ENCODE measurements at regions not wholly inside any gene's neighbourhood (a gene's known extent, or its start where the extent isn't known, plus 50 kb on each side); places are given as distances from the start of the nearest gene placed in this dataset.
A peak's percentile ranks its signal among the peaks of the same experiment; 100 is the strongest.

GRCh38 chr7:68258609-68259008, 1262.0 kb downstream of the TYW1 start:
- H3K9ac ChIP-seq = no peak overlapping the region
- no peaks in the 10 kb centered on the region for H3K9me3 ChIP-seq (ENCODE audit: control insufficient read depth, low read length)
- H2AFZ ChIP-seq = no peak overlapping the region
- H3K4me2 ChIP-seq (ENCODE audit: low read length) = peak overlapping the region; percentile 17
- H3K27ac ChIP-seq = no peak overlapping the region
- no peaks in the 10 kb centered on the region for H3K36me3 ChIP-seq (ENCODE audit: control insufficient read depth, insufficient read depth, low read length)
- no peaks in the 10 kb centered on the region for H3K27me3 ChIP-seq (ENCODE audit: control insufficient read depth, insufficient read depth, low read length)
- no peaks in the 10 kb centered on the region for H3K4me1 ChIP-seq
- no peak for TF ChIP-seq CTCF (IDR thresholded peaks at IDR 0.05)
- no peaks in the 10 kb centered on the region for H3K79me2 ChIP-seq
- H3K4me3 ChIP-seq (ENCODE audit: low read depth, low read length) = no peak overlapping the region

- no peaks in the 10 kb centered on the region for H3K79me2 ChIP-seq
- TF ChIP-seq CTCF (IDR thresholded peaks at IDR 0.05) = no peak
- no peaks in the 10 kb centered on the region for H3K27me3 ChIP-seq (ENCODE audit: control insufficient read depth, insufficient read depth, low read length)
- no peak overlapping the region for H3K9ac ChIP-seq
- no peaks in the 10 kb centered on the region for H3K9me3 ChIP-seq (ENCODE audit: control insufficient read depth, low read length)
- H3K36me3 ChIP-seq (ENCODE audit: control insufficient read depth, insufficient read depth, low read length) = no peaks in the 10 kb centered on the region
- no peaks in the 10 kb centered on the region for H3K4me1 ChIP-seq
- no peak overlapping the region for H3K27ac ChIP-seq
- no peak overlapping the region for H2AFZ ChIP-seq
- H3K4me3 ChIP-seq (ENCODE audit: low read depth, low read length) = no peak overlapping the region
- H3K4me2 ChIP-seq (ENCODE audit: low read length) = no peak overlapping the region
These were observed 1268.6 kb downstream of the TYW1 start for GRCh38 chr7:68265258-68265657.

GRCh38 chr7:68266004-68266579, 1269.5 kb downstream of the TYW1 start:
- no peak overlapping the region for H3K4me2 ChIP-seq (ENCODE audit: low read length)
- no peaks in the 10 kb centered on the region for H3K79me2 ChIP-seq
- no peak overlapping the region for H3K4me3 ChIP-seq (ENCODE audit: low read depth, low read length)
- H3K4me1 ChIP-seq = no peaks in the 10 kb centered on the region
- no peak overlapping the region for H2AFZ ChIP-seq
- no peak for TF ChIP-seq CTCF (IDR thresholded peaks at IDR 0.05)
- no peak overlapping the region for H3K9ac ChIP-seq
- H3K36me3 ChIP-seq (ENCODE audit: control insufficient read depth, insufficient read depth, low read length) = no peaks in the 10 kb centered on the region
- H3K27me3 ChIP-seq (ENCODE audit: control insufficient read depth, insufficient read depth, low read length) = no peaks in the 10 kb centered on the region
- H3K9me3 ChIP-seq (ENCODE audit: control insufficient read depth, low read length) = no peaks in the 10 kb centered on the region
- H3K27ac ChIP-seq = no peak overlapping the region

GRCh38 chr7:68267486-68267885, 1270.9 kb downstream of the TYW1 start:
- Histone ChIP-seq H3K4me2 (ENCODE audit: low read length) (no peak overlapping the region), H3K79me2 (no peaks in the 10 kb centered on the region), H2AFZ (no peak overlapping the region), H3K4me3 (ENCODE audit: low read depth, low read length) (no peak overlapping the region), H3K27me3 (ENCODE audit: control insufficient read depth, insufficient read depth, low read length) (no peaks in the 10 kb centered on the region), H3K4me1 (no peaks in the 10 kb centered on the region), H3K36me3 (ENCODE audit: control insufficient read depth, insufficient read depth, low read length) (no peaks in the 10 kb centered on the region), H3K9ac (no peak overlapping the region), H3K27ac (no peak overlapping the region), H3K9me3 (ENCODE audit: control insufficient read depth, low read length) (no peaks in the 10 kb centered on the region)
- TF ChIP-seq CTCF (IDR thresholded peaks at IDR 0.05) = no peak

GRCh38 chr7:68269405-68269804, 1272.8 kb downstream of the TYW1 start:
- H3K4me3 ChIP-seq (ENCODE audit: low read depth, low read length) = no peak overlapping the region
- no peaks in the 10 kb centered on the region for H3K36me3 ChIP-seq (ENCODE audit: control insufficient read depth, insufficient read depth, low read length)
- H3K4me2 ChIP-seq (ENCODE audit: low read length) = no peak overlapping the region
- H3K27me3 ChIP-seq (ENCODE audit: control insufficient read depth, insufficient read depth, low read length) = no peaks in the 10 kb centered on the region
- H3K4me1 ChIP-seq = no peaks in the 10 kb centered on the region
- TF ChIP-seq CTCF (IDR thresholded peaks at IDR 0.05) = no peak
- H3K9ac ChIP-seq = no peak overlapping the region
- no peak overlapping the region for H3K27ac ChIP-seq
- H3K9me3 ChIP-seq (ENCODE audit: control insufficient read depth, low read length) = no peaks in the 10 kb centered on the region
- H2AFZ ChIP-seq = no peak overlapping the region
- no peaks in the 10 kb centered on the region for H3K79me2 ChIP-seq
